A673 (cell line): ENCODE measurements at regions not wholly inside any gene's neighbourhood (a gene's known extent, or its start where the extent isn't known, plus 50 kb on each side); places are given as distances from the start of the nearest gene placed in this dataset.

ENCODE experiments used
- CTCF ChIP-seq: fragments of 300-800, 200-600 bp; sonication (generic); conservative IDR thresholded peaks from 2 replicates; pipeline ENCODE4 v1.5.1; 2017; ENCODE audit warnings: low read depth, mild to moderate bottlenecking, antibody characterized with exemption, low read length, moderate library complexity, mixed read lengths
- EZH2 ChIP-seq: fragments of 200-600 bp; sonication (generic); IDR thresholded peaks from 2 replicates; pipeline ENCODE4 v1.6.1; 2017; ENCODE audit warnings: borderline replicate concordance, low read depth, mild to moderate bottlenecking, mixed read lengths, antibody characterized with exemption, low read length; ENCODE audit not compliant: poor library complexity, severe bottlenecking

GRCh38 chr6:41470331-41471063 lies 75.7 kb upstream of the FOXP4 start:
- TF ChIP-seq CTCF (no peak), EZH2 (no peak)
